DND-41 (cell line): ENCODE measurements at regions not wholly inside any gene's neighbourhood (a gene's known extent, or its start where the extent isn't known, plus 50 kb on each side); places are given as distances from the start of the nearest gene placed in this dataset.

Experiments used
- EZH2 ChIP-seq: IDR thresholded peaks from 3 replicates; pipeline ENCODE4 v1.6.1; 2012; ENCODE audit warnings: borderline replicate concordance, low read depth, mild to moderate bottlenecking, moderate library complexity, low read length, inconsistent platforms; ENCODE audit not compliant: severe bottlenecking
- TF ChIP-seq, protein P1 (sequence below): IDR thresholded peaks from 2 replicates; pipeline ENCODE4 v1.5.1; 2012; ENCODE audit warnings: borderline replicate concordance, low read length, moderate library complexity, mild to moderate bottlenecking; ENCODE audit not compliant: poor library complexity, severe bottlenecking; ENCODE audit errors: extremely low read depth

DNA sequence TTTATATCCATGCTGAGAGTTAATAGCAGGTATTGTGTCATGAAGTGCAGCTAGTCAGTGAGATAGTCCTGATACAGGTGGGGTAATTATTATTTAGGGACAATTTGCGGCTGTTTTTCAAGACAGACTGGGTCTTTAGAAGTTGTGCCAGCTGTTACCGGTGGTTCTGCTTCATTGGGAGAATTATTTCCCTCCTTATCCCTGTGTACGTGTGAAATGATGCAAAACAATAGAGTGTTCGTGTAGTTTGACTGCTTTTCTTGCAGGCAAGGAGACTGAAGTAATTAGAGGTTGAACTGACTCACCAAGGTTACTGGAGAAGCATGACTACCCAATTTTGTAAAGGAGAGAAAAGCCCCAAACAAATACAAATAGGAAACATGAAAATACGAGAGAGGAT is 101.7 kb downstream of the ARRDC3 start:
- TF ChIP-seq, protein P1, sequence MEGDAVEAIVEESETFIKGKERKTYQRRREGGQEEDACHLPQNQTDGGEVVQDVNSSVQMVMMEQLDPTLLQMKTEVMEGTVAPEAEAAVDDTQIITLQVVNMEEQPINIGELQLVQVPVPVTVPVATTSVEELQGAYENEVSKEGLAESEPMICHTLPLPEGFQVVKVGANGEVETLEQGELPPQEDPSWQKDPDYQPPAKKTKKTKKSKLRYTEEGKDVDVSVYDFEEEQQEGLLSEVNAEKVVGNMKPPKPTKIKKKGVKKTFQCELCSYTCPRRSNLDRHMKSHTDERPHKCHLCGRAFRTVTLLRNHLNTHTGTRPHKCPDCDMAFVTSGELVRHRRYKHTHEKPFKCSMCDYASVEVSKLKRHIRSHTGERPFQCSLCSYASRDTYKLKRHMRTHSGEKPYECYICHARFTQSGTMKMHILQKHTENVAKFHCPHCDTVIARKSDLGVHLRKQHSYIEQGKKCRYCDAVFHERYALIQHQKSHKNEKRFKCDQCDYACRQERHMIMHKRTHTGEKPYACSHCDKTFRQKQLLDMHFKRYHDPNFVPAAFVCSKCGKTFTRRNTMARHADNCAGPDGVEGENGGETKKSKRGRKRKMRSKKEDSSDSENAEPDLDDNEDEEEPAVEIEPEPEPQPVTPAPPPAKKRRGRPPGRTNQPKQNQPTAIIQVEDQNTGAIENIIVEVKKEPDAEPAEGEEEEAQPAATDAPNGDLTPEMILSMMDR = no peak
- TF ChIP-seq EZH2 = no peak
